Endothelial cell of hepatic sinusoid (primary cell): ENCODE measurements at regions not wholly inside any gene's neighbourhood (a gene's known extent, or its start where the extent isn't known, plus 50 kb on each side); places are given as distances from the start of the nearest gene placed in this dataset.
"Not testable (repeated sequence)": the region's sequence is repeated elsewhere in the genome, so short reads cannot be mapped to it uniquely, and the experiment has no call there.

Experiments
- in situ Hi-C: cut with HindIII; loops from 2 replicates; pipeline ENCODE4 v1.10.0; 2017; ENCODE audit warnings: low sequenced_read_pairs

- in situ Hi-C loops = no loop called here
Measured at GRCh38 chr4:148964456-148964855, 522.2 kb upstream of the NR3C2 start.

GRCh38 chr4:148962539-148963290, 520.5 kb upstream of the NR3C2 start:
- in situ Hi-C loops = no loop called here

- in situ Hi-C loops = no loop called here
Measured at GRCh38 chr4:148961526-148961925, 519.3 kb upstream of the NR3C2 start.

GRCh38 chr4:148958317-148958716, 516.1 kb upstream of the NR3C2 start:
- in situ Hi-C loops = no loop called here

- in situ Hi-C loops = no loop called here
Measured at GRCh38 chr4:148955564-148956297, 513.5 kb upstream of the NR3C2 start.

GRCh38 chr4:148954011-148954749, 512.0 kb upstream of the NR3C2 start:
- in situ Hi-C loops = no loop called here

GRCh38 chr4:148951346-148951745, 509.1 kb upstream of the NR3C2 start:
- in situ Hi-C loops = no loop called here

- in situ Hi-C loops = loop anchor here (5.0 kb wide), 1 partner anchor 66 kb away; no protein-coding TSS in a partner anchor
Measured at GRCh38 chr4:148946271-148946670, 504.1 kb upstream of the NR3C2 start.

GRCh38 chr4:148944839-148945219, 502.6 kb upstream of the NR3C2 start:
- in situ Hi-C loops = loop anchor here (5.0 kb wide), 1 partner anchor 67 kb away; no protein-coding TSS in a partner anchor

GRCh38 chr4:148944136-148944838, 502.1 kb upstream of the NR3C2 start:
- in situ Hi-C loops = no loop called here

DNA sequence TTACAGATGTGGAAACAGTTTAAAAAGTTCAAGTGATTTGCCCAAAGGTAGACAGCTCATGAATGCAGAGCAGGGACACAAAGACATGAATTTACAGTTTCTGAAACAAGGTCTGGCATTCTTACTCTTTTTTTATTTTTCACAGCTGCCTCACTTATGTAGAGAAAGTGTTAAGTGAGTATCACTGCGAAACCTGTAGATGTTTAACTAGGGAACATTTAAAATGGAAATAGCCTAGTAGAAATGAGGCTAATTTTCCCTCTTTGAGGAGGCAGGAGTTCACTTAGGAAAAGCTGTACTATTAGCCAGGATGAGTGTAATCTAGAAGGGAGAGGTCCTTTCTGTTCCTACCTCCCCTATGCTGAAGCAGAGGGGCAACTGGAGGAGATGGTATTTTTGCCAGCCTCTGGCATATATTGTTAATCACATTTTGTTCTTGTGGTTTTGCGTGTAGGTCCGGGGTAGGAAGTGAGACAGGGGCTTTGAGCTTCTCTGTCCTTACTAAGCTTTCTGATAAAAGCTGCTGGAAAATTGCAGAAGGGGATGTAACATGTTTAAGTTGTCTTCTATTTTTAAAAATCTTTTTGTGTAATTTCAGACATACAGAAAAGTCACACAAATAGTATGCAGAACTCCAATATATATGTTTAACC, 492.8 kb upstream of the NR3C2 start:
- in situ Hi-C loops = no loop called here

DNA sequence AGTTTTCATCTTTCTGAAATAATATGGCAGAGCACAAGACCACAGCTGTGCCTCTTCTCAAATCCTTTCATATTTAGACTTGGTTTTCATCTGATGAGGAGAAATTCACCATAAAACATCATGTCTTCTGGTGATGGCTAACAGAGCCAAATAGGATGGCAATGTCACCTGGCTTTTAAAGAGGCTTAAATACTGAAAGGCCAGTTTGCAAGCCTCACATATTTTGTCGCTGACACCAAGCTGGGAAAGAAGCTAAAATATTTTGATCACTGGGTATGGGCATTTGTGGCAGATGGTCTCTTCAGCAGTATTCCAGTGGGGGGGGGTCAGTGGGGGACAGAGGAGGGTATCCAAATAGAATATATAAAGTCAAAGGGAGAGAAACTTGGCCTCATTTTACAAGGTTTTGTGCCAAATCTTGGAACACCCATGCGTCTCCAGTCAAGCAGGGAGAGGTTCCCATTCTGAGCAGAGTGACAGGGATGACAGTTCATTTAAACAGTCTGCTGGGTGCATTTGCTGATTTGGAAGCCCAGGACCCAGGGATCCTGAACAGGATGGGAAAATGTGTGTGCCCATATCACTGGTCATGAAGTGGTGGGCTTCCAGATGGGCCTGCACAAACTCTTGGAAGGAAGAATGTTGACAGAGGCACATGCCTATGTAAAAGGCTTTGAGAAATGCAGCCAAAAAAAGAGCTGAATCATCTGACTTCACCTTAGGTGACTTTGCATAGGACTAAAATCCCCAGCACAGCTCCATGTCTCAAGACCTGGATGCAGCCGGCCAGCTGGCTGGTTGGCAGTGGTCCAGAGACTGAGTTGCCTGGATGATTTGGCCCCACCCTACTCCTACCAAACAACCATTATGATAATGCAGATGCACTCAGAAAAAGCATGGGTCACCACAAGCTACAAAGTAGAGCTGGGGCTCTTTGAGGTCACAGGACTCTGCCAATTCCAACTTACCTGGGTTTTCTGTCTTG, 484.4 kb upstream of the NR3C2 start:
- in situ Hi-C loops = no loop called here

DNA sequence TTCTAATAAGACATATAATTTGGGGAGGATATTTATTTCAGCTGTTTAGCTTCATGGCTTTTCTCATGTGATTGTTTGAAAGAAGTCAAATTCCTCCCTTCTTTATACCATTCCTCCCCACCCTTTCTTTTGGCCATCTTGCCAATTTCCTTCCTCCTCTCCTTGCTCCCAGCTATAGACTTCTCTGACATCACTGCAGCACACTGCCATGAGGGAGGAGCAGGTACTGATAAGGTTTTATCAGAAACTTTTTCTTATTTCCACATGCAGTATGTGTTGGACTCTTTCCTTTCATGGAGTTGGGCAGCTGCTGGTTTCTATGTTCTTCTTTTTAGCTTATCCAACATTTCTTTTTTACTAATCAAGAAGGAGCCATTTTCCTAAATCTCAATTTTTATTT, 481.7 kb upstream of the NR3C2 start:
- in situ Hi-C loops = no loop called here

DNA sequence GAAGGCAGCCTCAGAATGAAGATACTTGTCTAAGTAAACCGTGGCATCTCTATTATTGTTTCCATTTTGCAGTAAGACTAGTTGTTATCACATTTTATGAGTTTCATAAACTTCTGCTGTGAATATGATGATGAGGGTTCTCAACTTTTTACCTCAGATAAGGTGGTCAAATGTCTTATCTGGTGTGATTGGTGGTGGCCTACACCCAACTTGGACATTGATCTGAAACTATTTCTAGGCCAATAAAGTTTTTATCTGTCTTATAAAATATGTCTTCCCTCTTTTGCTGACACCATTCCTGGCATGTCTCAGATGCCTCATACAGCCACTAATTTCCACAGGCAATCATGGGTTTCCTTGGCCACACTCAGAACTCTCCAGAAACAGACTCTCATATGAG, 480.3 kb upstream of the NR3C2 start:
- in situ Hi-C loops = no loop called here

GRCh38 chr4:148914734-148915133, 472.5 kb upstream of the NR3C2 start:
- in situ Hi-C loops = no loop called here

DNA sequence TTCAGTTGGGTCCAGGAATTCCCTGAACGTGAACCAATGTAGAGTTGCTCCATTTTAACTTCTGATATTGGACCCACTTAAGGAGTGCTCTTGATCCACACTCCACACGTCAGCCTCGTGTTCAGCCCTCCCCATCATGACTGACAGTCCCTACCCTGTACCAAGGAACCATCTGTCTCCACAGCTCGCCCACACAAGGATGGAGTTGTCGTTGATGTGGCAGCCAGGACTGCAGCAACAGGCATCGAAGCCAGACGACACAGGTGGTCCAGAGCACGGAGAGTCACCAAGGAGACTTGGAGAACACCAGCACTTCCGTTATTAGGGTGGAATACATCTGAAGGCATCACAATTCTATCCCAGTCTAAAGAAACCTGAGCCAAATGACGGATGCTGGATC, 472.1 kb upstream of the NR3C2 start:
- in situ Hi-C loops = no loop called here

GRCh38 chr4:148903388-148903787, 461.2 kb upstream of the NR3C2 start:
- in situ Hi-C loops = no loop called here

DNA sequence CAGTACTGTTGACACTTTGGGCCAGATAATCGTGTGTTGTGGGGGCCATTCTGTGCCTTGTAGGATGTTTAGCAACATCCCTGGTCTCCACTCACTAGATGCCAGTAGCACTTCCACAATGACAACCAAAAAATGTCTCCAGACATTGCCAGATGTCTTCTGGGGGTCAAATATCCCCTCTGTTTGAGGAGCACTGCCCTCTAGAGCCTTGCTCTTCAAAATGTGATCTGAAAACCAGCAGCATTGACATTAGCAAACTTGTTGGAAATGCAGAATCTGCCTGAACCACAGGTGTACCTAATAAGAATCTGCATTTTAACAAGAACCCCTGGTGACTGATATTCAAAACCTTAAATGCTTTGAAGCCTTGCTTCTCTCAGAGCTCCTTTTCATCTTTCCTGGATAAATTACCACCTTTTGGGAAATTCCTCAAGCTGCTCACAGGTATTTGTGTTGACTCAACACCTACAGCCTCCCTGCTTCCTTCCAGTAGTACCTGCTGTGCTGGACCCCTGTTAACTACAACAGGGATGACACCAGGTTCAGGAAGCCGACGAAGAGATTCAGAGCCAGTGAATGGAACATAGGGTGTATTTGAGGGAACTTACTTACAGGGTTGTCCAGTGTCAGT, 459.0 kb upstream of the NR3C2 start:
- in situ Hi-C loops = no loop called here

DNA sequence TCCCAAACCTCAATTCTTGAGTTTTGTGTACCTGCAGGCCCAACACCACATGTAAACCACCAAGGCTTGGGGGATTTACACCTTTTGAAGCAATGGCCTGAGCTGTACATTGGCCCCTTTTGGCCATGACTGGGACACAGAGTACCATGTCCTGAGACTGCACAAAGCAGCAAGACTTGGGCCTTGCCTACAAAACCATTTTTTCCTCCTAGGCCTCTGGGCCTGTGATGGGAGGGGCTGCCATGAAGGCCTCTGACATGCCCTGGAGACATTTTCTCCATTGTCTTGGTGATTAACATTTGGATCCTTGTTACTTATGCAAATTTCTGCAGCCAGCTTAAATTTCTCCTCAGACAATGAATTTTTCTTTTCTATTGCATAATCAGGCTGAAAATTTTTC, 455.9 kb upstream of the NR3C2 start:
- in situ Hi-C loops = not testable (repeated sequence)
